ENCODE measurements at regions not wholly inside any gene's neighbourhood (a gene's known extent, or its start where the extent isn't known, plus 50 kb on each side); places are given as distances from the start of the nearest gene placed in this dataset.

GRCh38 chr2:161101406-161101805 is 58.8 kb upstream of the TANK start:
- DNase-seq (ENCODE audit: low read depth, low spot score), result no peak

DNA sequence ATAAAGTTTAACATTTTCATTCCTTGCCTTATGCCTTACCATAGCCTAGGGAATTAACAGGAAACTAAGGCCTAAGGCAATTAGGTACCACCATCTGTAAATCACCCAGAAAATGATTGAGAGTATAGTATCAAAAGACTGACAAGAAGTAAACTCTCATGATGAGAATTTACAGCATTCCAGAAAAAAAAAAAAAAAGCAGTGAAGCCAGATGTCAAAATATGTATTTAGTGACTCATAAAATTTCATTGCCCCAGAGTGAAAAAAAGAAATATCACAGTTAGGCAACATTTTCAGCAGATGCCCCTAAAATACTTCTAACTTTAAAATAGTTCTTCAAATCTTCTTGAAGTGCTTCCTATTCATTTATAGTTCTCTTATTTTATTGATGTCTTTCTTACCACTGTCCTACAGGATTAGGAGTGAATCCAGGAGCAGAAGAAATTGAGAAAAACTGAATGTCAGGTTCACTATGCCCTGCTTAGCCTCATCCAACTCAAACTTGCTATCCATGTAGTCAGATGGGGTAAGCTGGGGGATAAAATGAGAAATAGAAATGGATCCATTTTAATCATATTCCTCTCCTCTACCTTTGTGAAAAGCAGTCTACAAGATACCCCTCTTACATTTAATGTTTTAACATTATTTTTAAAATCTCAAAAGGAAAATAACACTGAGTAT is 57.3 kb upstream of the TANK start:
- DNase-seq (ENCODE audit: low read depth, low spot score), result no peak

- no peak for DNase-seq (ENCODE audit: low read depth, low spot score)
Observed at GRCh38 chr2:161103451-161103831, 56.8 kb upstream of the TANK start.

DNA sequence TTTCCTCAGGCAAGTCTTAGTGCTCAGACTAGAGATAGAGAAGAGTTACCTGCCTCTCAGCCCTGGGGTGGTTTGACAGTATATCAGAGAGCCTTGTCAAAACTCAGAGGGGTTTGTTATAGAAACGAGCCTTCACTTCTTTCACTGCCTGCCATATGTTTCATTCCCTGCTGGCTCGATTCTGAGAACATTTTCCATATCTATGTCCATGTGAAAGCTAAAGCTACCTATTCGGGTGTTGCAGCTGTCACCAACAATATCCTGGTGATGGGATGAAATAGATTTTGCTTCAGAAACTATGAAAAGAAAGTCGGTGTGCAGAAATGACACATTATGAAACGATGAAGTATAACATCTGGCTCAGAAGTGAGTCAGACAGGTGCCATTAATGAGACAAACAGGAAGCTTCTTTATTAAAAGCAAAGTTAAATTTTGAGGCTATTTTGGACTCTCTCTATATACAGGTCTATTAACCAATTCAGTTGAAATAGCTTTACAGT is 56.1 kb upstream of the TANK start:
- DNase-seq (ENCODE audit: low read depth, low spot score), result no peak

DNA sequence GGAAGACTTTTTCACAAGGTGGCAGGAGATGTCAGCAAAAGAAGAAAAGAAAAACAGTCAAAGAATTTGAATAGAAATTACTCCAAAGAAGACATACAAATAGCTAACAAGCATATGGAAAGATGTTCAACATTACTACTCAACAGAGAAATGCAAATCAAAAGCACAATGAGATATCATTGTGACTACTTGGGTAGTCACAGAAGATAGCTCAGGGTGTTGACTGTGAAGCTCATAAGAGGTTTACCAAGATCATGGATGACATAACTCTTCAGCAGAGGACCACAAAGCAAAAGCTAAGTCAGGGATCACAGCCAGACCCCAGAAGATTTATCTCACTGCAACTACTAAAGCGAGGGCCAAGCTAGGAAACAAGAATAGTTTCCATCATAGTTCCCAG is 53.0 kb upstream of the TANK start:
- DNase-seq (ENCODE audit: low read depth, low spot score), result no peak

Data from iPS DF 19.7 (cell line).